Gastrocnemius medialis (tissue), 4 donors: ENCODE measurements at regions not wholly inside any gene's neighbourhood (a gene's known extent, or its start where the extent isn't known, plus 50 kb on each side); places are given as distances from the start of the nearest gene placed in this dataset.

ENCODE experiments used
- CTCF ChIP-seq, 5 experiments: fragments of 450-650 bp in 3 of 5; fragments of 200-600 bp in 2 of 5; sonication (generic) in 2 of 5; IDR thresholded peaks in 4 of 5; conservative IDR thresholded peaks in 1 of 5; 1 replicate in 4 of 5; 2 replicates in 1 of 5; pipeline ENCODE4 v1.5.1; 2016 to 2019; ENCODE audit warnings: antibody characterized with exemption in 5 of 5, mild to moderate bottlenecking in 3 of 5, moderate library complexity in 3 of 5
- POLR2A ChIP-seq, 2 donors: fragments of 450-650 bp; IDR thresholded peaks; one replicate each; pipeline ENCODE4 v1.6.1; 2017; ENCODE audit warnings: antibody characterized with exemption in 2 of 2, mild to moderate bottlenecking in 2 of 2, moderate library complexity in 2 of 2

GRCh38 chr2:239775623-239776435 lies 249.3 kb downstream of the NDUFA10 start:
- TF ChIP-seq CTCF (IDR thresholded peaks at IDR 0.05 in 4 of 5, conservative IDR thresholded peaks at IDR 0.05 in 1 of 5) (no peak), POLR2A (IDR thresholded peaks at IDR 0.05) (no peak)
